Transverse colon (tissue), 4 donors: ENCODE measurements at regions not wholly inside any gene's neighbourhood (a gene's known extent, or its start where the extent isn't known, plus 50 kb on each side); places are given as distances from the start of the nearest gene placed in this dataset.
A peak's percentile ranks its signal among the peaks of the same experiment; 100 is the strongest.
"Not testable (repeated sequence)": the region's sequence is repeated elsewhere in the genome, so short reads cannot be mapped to it uniquely, and the experiment has no call there.

Experiments
- DNase-seq: peaks from one replicate; pipeline ENCODE4 v3.0.0-alpha.2; 2019
- H3K27ac ChIP-seq, 4 donors: fragments of 200-600 bp; sonication (generic); 2 replicates each; pipeline ENCODE4 v1.5.1; 2016 to 2018; ENCODE audit warnings: inconsistent platforms in 4 of 4
- H3K27me3 ChIP-seq: fragments of 200-600 bp; sonication (generic); 2 replicates; pipeline ENCODE4 v1.5.1; 2017; ENCODE audit warnings: inconsistent platforms
- H3K36me3 ChIP-seq, 4 donors: fragments of 200-600 bp; sonication (generic); 2 replicates each; pipeline ENCODE4 v1.5.1; 2017 to 2019; ENCODE audit warnings: inconsistent platforms in 4 of 4
- H3K4me1 ChIP-seq, 4 donors: fragments of 200-600 bp; sonication (generic); 2 replicates each; pipeline ENCODE4 v1.5.1; 2017 to 2020; ENCODE audit warnings: inconsistent platforms in 4 of 4
- H3K4me3 ChIP-seq, 4 donors: fragments of 200-600 bp; sonication (generic); 1 replicate in 1 of 4; 2 replicates in 3 of 4; pipeline versions ENCODE4 v1.5.1 to v1.6.1; 2017 to 2019; ENCODE audit warnings: inconsistent platforms in 4 of 4
- H3K9me3 ChIP-seq, 2 donors: fragments of 200-600 bp; sonication (generic); 2 replicates each; pipeline ENCODE4 v1.5.1; 2017 to 2019; ENCODE audit warnings: inconsistent platforms in 2 of 2
- CTCF ChIP-seq, 5 experiments: fragments of 200-600 bp in 3 of 5; fragments of 450-650 bp in 2 of 5; sonication (generic) in 3 of 5; IDR thresholded peaks; 1 replicate in 2 of 5; 2 replicates in 3 of 5; pipeline ENCODE4 v1.5.1; 2016 to 2017; ENCODE audit warnings: antibody characterized with exemption in 5 of 5, inconsistent platforms in 3 of 5, mild to moderate bottlenecking in 2 of 5, moderate library complexity in 1 of 5
- EP300 ChIP-seq: sonication (generic); formaldehyde crosslinking; IDR thresholded peaks from one replicate; pipeline ENCODE4 v1.6.1; 2017; ENCODE audit warnings: antibody characterized with exemption, low read depth
- POLR2A ChIP-seq: fragments of 450-650 bp; IDR thresholded peaks from one replicate; pipeline ENCODE4 v1.6.1; 2016; ENCODE audit warnings: antibody characterized with exemption, mild to moderate bottlenecking, moderate library complexity
- POLR2AphosphoS5 ChIP-seq, 3 donors: sonication (generic); formaldehyde crosslinking; IDR thresholded peaks; one replicate each; pipeline ENCODE4 v1.6.1; 2016; ENCODE audit warnings: antibody characterized with exemption in 3 of 3
- WGBS, 2 donors: methylation state at CpG; one replicate each; pipeline ENCODE4 v1.1.5; 2018; ENCODE audit warnings: low coverage in 1 of 2; 5-methylcytosine and 5-hydroxymethylcytosine counted together
- in situ Hi-C, 4 donors: fragments of 200-750 bp; cut with MboI; loops; one replicate each; pipeline versions ENCODE4 v1.15.0 to v1.15.1; 2017; ENCODE audit warnings: low sequenced_read_pairs in 3 of 4, low pct_ligation_motif_present in 1 of 4, low pct_unique_long_range_greater_than_20kb in 1 of 4
- intact Hi-C: fragments of 100-400 bp; cut with DNase I; formaldehyde crosslinking; loops from one replicate; pipeline ENCODE4 v1.15.1; 2023; ENCODE audit warnings: low total_unique reads

GRCh38 chr16:72464052-72464451, 292.1 kb upstream of the PMFBP1 start:
- H3K27me3 ChIP-seq: no peaks in the 10 kb centered on the region
- H3K9me3 ChIP-seq: no peaks in the 10 kb centered on the region
- no peak for DNase-seq
- WGBS, 2 donors: 44 to 58% methylated on average over 1 of the region's 1 CpG
- no peak overlapping the region for H3K4me3 ChIP-seq
- in situ Hi-C loops (loop anchor here (10.0 to 25.0 kb wide), 5 partner anchors 219 to 352 kb away; no protein-coding TSS in a partner anchor), intact Hi-C loops (no loop called here)
- peaks cover 0 to 10% (median 5%) of the 10 kb centered on the region in 4 donors for H3K4me1 ChIP-seq
- TF ChIP-seq POLR2AphosphoS5 (IDR thresholded peaks at IDR 0.05) (no peak), EP300 (no peak), CTCF (IDR thresholded peaks at IDR 0.05) (no peak), POLR2A (no peak)
- H3K27ac ChIP-seq: no peak overlapping the region
- no peaks in the 10 kb centered on the region for H3K36me3 ChIP-seq

GRCh38 chr16:72458035-72458434, 286.1 kb upstream of the PMFBP1 start:
- Histone ChIP-seq H3K36me3 (no peaks in the 10 kb centered on the region), H3K27ac (no peak overlapping the region), H3K27me3 (no peaks in the 10 kb centered on the region), H3K4me1 (peaks cover 0 to 3% (median 0%) of the 10 kb centered on the region in 4 donors), H3K4me3 (no peak overlapping the region), H3K9me3 (peaks cover 10 to 16% of the 10 kb centered on the region in 2 donors)
- intact Hi-C loops (no loop called here), in situ Hi-C loops (loop anchor here (25.0 kb wide), 3 partner anchors 221 to 346 kb away; no protein-coding TSS in a partner anchor)
- DNase-seq: no peak
- WGBS, 2 donors: 90% methylated on average over 2 of the region's 2 CpGs; no CpG with 5 or more reads in 1 of the 2 donors
- TF ChIP-seq POLR2AphosphoS5 (IDR thresholded peaks at IDR 0.05) (no peak), POLR2A (no peak), EP300 (no peak), CTCF (IDR thresholded peaks at IDR 0.05) (no peak)

GRCh38 chr16:72457243-72457940, 285.4 kb upstream of the PMFBP1 start:
- H3K4me1 ChIP-seq: peaks cover 0 to 3% (median 0%) of the 10 kb centered on the region in 4 donors
- 92 to 93% methylated on average over 4 of the region's 4 CpGs for WGBS, 2 donors
- no peaks in the 10 kb centered on the region for H3K36me3 ChIP-seq
- DNase-seq: no peak
- no peak overlapping the region for H3K4me3 ChIP-seq
- TF ChIP-seq POLR2A (no peak), EP300 (no peak), CTCF (IDR thresholded peaks at IDR 0.05) (no peak), POLR2AphosphoS5 (IDR thresholded peaks at IDR 0.05) (no peak)
- H3K27me3 ChIP-seq: no peaks in the 10 kb centered on the region
- peaks cover 10 to 16% of the 10 kb centered on the region in 2 donors for H3K9me3 ChIP-seq
- H3K27ac ChIP-seq: no peak overlapping the region
- intact Hi-C loops: no loop called here
- in situ Hi-C loops: loop anchor here (25.0 kb wide), 3 partner anchors 220 to 345 kb away; no protein-coding TSS in a partner anchor

GRCh38 chr16:72455743-72456659, 284.0 kb upstream of the PMFBP1 start:
- Histone ChIP-seq H3K27ac (no peak overlapping the region), H3K4me3 (no peak overlapping the region), H3K9me3 (peaks cover 10 to 16% of the 10 kb centered on the region in 2 donors), H3K4me1 (peaks cover 0 to 3% (median 0%) of the 10 kb centered on the region in 4 donors), H3K36me3 (no peaks in the 10 kb centered on the region), H3K27me3 (no peaks in the 10 kb centered on the region)
- no peak for TF ChIP-seq POLR2A
- TF ChIP-seq EP300: no peak
- no peak for TF ChIP-seq CTCF (IDR thresholded peaks at IDR 0.05)
- TF ChIP-seq POLR2AphosphoS5 (IDR thresholded peaks at IDR 0.05): no peak
- in situ Hi-C loops: loop anchor here (25.0 kb wide), 3 partner anchors 219 to 344 kb away; no protein-coding TSS in a partner anchor
- 25 to 71% methylated on average over 1 to 2 of the region's 2 CpGs for WGBS, 2 donors
- intact Hi-C loops: loop anchor here (2.0 kb wide), 1 partner anchor 1047 kb away; no protein-coding TSS in a partner anchor
- peak; percentile 61 for DNase-seq

- in situ Hi-C loops: loop anchor here (25.0 kb wide), 3 partner anchors 217 to 342 kb away; no protein-coding TSS in a partner anchor
- H3K27me3 ChIP-seq, H3K4me3 ChIP-seq, DNase-seq, H3K4me1 ChIP-seq, H3K36me3 ChIP-seq, H3K27ac ChIP-seq: not testable (repeated sequence)
- 92 to 100% methylated on average over 3 to 9 of the region's 9 CpGs for WGBS, 2 donors
- peaks cover 10 to 16% of the 10 kb centered on the region in 2 donors for H3K9me3 ChIP-seq
- intact Hi-C loops: loop anchor here (2.0 kb wide), 1 partner anchor 1049 kb away; no protein-coding TSS in a partner anchor
Measured at GRCh38 chr16:72453856-72454255, 281.9 kb upstream of the PMFBP1 start.
